Upper lobe of left lung (tissue), 6 donors: ENCODE measurements at regions not wholly inside any gene's neighbourhood (a gene's known extent, or its start where the extent isn't known, plus 50 kb on each side); places are given as distances from the start of the nearest gene placed in this dataset.

Source experiments
- ATAC-seq, 2 donors: fragments of 200-7000 bp; cut with Tn5 transposase; one replicate each; pipeline ENCODE4 v1.9.1; 2022; ENCODE audit warnings: mild to moderate bottlenecking in 2 of 2, moderate library complexity in 2 of 2; ENCODE audit not compliant: low FRiP score in 2 of 2
- DNase-seq, 2 donors: peaks; one replicate each; pipeline ENCODE4 v3.0.0-alpha.2; 2019 to 2020
- H3K27ac ChIP-seq, 4 donors: fragments of 200-600 bp; sonication (generic); one replicate each; pipeline ENCODE4 v1.5.1; 2016 to 2019
- H3K27me3 ChIP-seq, 4 donors: fragments of 200-600 bp; sonication (generic); one replicate each; pipeline ENCODE4 v1.5.1; 2017 to 2019
- H3K36me3 ChIP-seq, 4 donors: fragments of 200-600 bp; sonication (generic); one replicate each; pipeline ENCODE4 v1.5.1; 2016 to 2019
- H3K4me1 ChIP-seq, 4 donors: fragments of 200-600 bp; sonication (generic); one replicate each; pipeline ENCODE4 v1.5.1; 2018 to 2019
- H3K4me3 ChIP-seq, 4 donors: fragments of 200-600 bp; sonication (generic); one replicate each; pipeline ENCODE4 v1.5.1; 2017 to 2019; ENCODE audit warnings: mild to moderate bottlenecking in 2 of 4, moderate library complexity in 1 of 4
- H3K9me3 ChIP-seq, 4 donors: fragments of 200-600 bp; sonication (generic); one replicate each; pipeline ENCODE4 v1.5.1; 2018 to 2019
- EP300 ChIP-seq, 4 donors: sonication (generic); formaldehyde crosslinking; IDR thresholded peaks; one replicate each; pipeline ENCODE4 v1.5.1; 2017; ENCODE audit warnings: antibody characterized with exemption in 4 of 4, control low read depth in 2 of 4
- POLR2A ChIP-seq, 4 donors: fragments of 450-650 bp; IDR thresholded peaks; one replicate each; pipeline ENCODE4 v1.5.1; 2016 to 2017; ENCODE audit warnings: antibody characterized with exemption in 4 of 4, mild to moderate bottlenecking in 2 of 4
- POLR2AphosphoS5 ChIP-seq, 2 donors: sonication (generic); formaldehyde crosslinking; IDR thresholded peaks; one replicate each; pipeline ENCODE4 v1.5.1; 2017; ENCODE audit warnings: antibody characterized with exemption in 2 of 2
- WGBS, 2 donors: methylation state at CpG; one replicate each; pipeline ENCODE4 v1.1.5; 2017 to 2018; 5-methylcytosine and 5-hydroxymethylcytosine counted together
- TF ChIP-seq, protein P1 (sequence below), 6 experiments: fragments of 450-650 bp in 4 of 6; fragments of 200-600 bp in 2 of 6; sonication (generic) in 2 of 6; IDR thresholded peaks; one replicate each; pipeline ENCODE4 v1.5.1; 2016 to 2019; ENCODE audit warnings: antibody characterized with exemption in 6 of 6
- donor health status: DM: no; HTN: no; CAD: no; lungs with moderate emphysema.
- donor health status: DM: no; HTN: yes; CAD: no; lungs with severe emphysema.

DNA sequence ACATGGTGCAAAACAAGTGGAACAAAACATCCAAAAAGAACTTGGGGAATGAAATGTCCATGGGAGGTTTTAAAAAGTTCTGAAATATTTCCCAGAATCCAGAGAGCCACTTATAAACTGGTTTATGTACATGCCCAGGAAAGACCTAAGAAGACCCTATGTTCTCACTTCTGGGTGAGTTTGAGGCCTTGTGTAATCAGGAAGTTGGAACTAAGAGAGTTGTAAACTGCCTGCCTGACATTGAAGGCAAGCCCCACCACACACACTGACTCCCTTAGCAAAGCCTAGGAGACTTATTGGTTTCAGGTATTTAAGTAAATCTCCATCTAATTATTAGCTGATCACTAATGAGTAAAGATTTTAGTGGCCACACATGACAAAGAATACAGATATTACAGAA lies 142.5 kb downstream of the LRIG3 start:
- Histone ChIP-seq H3K27me3 (no peaks in the 10 kb centered on the region), H3K27ac (no peak overlapping the region), H3K4me1 (no peaks in the 10 kb centered on the region), H3K9me3 (no peaks in the 10 kb centered on the region), H3K4me3 (no peak overlapping the region), H3K36me3 (no peaks in the 10 kb centered on the region)
- ATAC-seq (no peak), DNase-seq (no peak)
- TF ChIP-seq EP300 (IDR thresholded peaks at IDR 0.05) (no peak), POLR2A (IDR thresholded peaks at IDR 0.05) (no peak), POLR2AphosphoS5 (IDR thresholded peaks at IDR 0.05) (no peak)
- TF ChIP-seq, protein P1, sequence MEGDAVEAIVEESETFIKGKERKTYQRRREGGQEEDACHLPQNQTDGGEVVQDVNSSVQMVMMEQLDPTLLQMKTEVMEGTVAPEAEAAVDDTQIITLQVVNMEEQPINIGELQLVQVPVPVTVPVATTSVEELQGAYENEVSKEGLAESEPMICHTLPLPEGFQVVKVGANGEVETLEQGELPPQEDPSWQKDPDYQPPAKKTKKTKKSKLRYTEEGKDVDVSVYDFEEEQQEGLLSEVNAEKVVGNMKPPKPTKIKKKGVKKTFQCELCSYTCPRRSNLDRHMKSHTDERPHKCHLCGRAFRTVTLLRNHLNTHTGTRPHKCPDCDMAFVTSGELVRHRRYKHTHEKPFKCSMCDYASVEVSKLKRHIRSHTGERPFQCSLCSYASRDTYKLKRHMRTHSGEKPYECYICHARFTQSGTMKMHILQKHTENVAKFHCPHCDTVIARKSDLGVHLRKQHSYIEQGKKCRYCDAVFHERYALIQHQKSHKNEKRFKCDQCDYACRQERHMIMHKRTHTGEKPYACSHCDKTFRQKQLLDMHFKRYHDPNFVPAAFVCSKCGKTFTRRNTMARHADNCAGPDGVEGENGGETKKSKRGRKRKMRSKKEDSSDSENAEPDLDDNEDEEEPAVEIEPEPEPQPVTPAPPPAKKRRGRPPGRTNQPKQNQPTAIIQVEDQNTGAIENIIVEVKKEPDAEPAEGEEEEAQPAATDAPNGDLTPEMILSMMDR (IDR thresholded peaks at IDR 0.05) = no peak

DNA sequence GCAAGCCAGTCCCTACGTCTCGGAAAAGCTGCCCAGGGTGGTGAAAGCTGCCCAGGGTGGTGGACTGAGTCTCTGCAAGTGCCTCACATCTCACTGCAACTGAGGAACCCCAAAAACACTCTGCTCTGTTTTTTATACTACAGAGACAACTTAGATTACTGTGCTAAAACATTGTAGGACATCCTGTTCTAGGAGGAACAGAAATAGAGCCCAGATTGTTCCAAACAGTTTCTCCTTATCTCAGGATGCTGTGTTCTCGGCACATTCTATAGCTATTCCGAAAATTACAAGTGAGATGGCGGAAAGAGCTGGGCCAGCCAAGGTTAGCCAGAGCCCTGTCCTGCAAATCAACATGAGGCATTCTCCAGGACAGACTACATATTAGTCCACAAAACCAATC lies 138.7 kb downstream of the LRIG3 start:
- Histone ChIP-seq H3K9me3 (no peaks in the 10 kb centered on the region), H3K27ac (no peak overlapping the region), H3K27me3 (no peaks in the 10 kb centered on the region), H3K4me1 (no peaks in the 10 kb centered on the region), H3K4me3 (no peak overlapping the region), H3K36me3 (no peaks in the 10 kb centered on the region)
- DNase-seq = no peak
- no peak for ATAC-seq
- TF ChIP-seq POLR2A (IDR thresholded peaks at IDR 0.05) = no peak
- TF ChIP-seq, protein P1 (IDR thresholded peaks at IDR 0.05) = no peak
- TF ChIP-seq POLR2AphosphoS5 (IDR thresholded peaks at IDR 0.05) = no peak
- TF ChIP-seq EP300 (IDR thresholded peaks at IDR 0.05) = no peak
- 84 to 94% methylated on average over 5 of the region's 5 CpGs for WGBS, 2 donors

GRCh38 chr12:58787021-58787760 lies 133.1 kb downstream of the LRIG3 start:
- H3K4me1 ChIP-seq = no peaks in the 10 kb centered on the region
- no peak overlapping the region for H3K4me3 ChIP-seq
- DNase-seq (no peak), ATAC-seq (no peak)
- H3K9me3 ChIP-seq = no peaks in the 10 kb centered on the region
- TF ChIP-seq EP300 (IDR thresholded peaks at IDR 0.05) (no peak), POLR2AphosphoS5 (IDR thresholded peaks at IDR 0.05) (no peak), POLR2A (IDR thresholded peaks at IDR 0.05) (no peak)
- TF ChIP-seq, protein P1 (IDR thresholded peaks at IDR 0.05) = no peak
- no peaks in the 10 kb centered on the region for H3K36me3 ChIP-seq
- H3K27me3 ChIP-seq = no peaks in the 10 kb centered on the region
- H3K27ac ChIP-seq = no peak overlapping the region
- WGBS, 2 donors = 67 to 69% methylated on average over 4 of the region's 4 CpGs

- Histone ChIP-seq H3K27me3 (no peaks in the 10 kb centered on the region), H3K36me3 (no peaks in the 10 kb centered on the region), H3K4me3 (no peak overlapping the region), H3K4me1 (no peaks in the 10 kb centered on the region), H3K9me3 (no peaks in the 10 kb centered on the region), H3K27ac (no peak overlapping the region)
- TF ChIP-seq POLR2AphosphoS5 (IDR thresholded peaks at IDR 0.05) (no peak), POLR2A (IDR thresholded peaks at IDR 0.05) (no peak), EP300 (IDR thresholded peaks at IDR 0.05) (no peak)
- TF ChIP-seq, protein P1 (IDR thresholded peaks at IDR 0.05) = no peak
- WGBS, 2 donors = 92 to 93% methylated on average over 6 of the region's 6 CpGs
- ATAC-seq = no peak
- no peak for DNase-seq
These were observed 125.4 kb downstream of the LRIG3 start for GRCh38 chr12:58794859-58795258.

- H3K4me3 ChIP-seq = no peak overlapping the region
- no peaks in the 10 kb centered on the region for H3K27me3 ChIP-seq
- TF ChIP-seq, protein P1 (IDR thresholded peaks at IDR 0.05) = no peak
- TF ChIP-seq POLR2A (IDR thresholded peaks at IDR 0.05) = no peak
- TF ChIP-seq EP300 (IDR thresholded peaks at IDR 0.05) = no peak
- no peak for TF ChIP-seq POLR2AphosphoS5 (IDR thresholded peaks at IDR 0.05)
- WGBS, 2 donors = 75 to 77% methylated on average over 3 of the region's 3 CpGs
- H3K4me1 ChIP-seq = no peaks in the 10 kb centered on the region
- DNase-seq (no peak), ATAC-seq (no peak)
- no peak overlapping the region for H3K27ac ChIP-seq
- no peaks in the 10 kb centered on the region for H3K9me3 ChIP-seq
- no peaks in the 10 kb centered on the region for H3K36me3 ChIP-seq
These were observed 124.5 kb downstream of the LRIG3 start for GRCh38 chr12:58795825-58796224.
